HG03103 (cell line): ENCODE measurements at regions not wholly inside any gene's neighbourhood (a gene's known extent, or its start where the extent isn't known, plus 50 kb on each side); places are given as distances from the start of the nearest gene placed in this dataset.

Experiments used
- ATAC-seq: cut with Tn5 transposase; IDR thresholded peaks from one replicate; pipeline ENCODE4 v1.9.1; 2021; ENCODE audit warnings: low read depth; ENCODE audit not compliant: unreplicated experiment

DNA sequence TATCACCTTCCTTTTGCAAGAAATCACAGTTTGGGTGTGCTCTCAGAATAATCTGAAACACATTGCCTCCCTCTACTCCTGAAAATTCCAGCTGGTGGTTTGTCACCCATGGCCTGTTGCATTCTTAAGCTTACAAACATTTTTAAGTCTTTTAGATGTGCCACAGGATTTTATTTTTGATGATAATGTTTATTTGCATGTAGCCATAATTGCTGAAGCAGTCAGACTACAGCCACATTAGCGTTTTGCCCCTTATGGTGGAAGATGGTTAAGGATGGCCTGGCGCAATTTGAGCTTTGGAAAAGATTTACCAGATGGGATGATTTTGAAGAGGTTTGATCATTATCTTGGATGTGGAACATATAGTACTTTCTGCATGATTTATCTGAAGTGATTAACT lies 439.5 kb downstream of the MEIS1 start:
- no peak for ATAC-seq

- ATAC-seq = no peak
These were observed 441.1 kb downstream of the MEIS1 start for GRCh38 chr2:66875941-66876462.

DNA sequence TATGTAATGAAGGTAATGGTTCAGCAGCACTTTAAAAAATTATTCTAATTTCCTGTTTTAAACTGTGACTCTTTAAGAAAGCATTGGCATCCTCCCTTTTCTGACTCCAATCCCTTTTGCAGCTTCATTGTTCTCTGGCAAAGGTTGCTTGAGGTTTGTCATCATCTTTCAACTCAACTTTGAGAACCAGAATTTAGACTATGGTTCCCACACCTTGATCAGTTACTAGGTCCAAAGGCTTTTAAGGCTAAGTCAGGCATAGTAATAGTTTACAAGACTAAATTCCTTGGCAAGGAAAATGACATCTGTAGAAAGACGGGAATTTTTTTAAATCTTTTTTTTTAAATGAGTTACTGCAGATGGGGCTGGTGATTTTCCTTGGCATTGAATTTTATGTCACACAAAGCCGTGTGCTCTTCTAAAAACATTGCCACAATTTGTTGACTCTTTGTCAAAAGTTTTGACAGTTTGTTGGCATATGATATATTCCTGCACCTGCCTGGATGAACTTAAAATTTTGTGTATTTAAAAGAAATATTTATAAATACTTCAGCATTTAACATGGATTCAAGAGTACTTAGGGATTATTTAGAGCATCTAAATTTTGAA lies 451.0 kb downstream of the MEIS1 start:
- ATAC-seq = no peak

- no peak for ATAC-seq
These were observed 453.3 kb downstream of the MEIS1 start for GRCh38 chr2:66888246-66888645.

GRCh38 chr2:66888791-66889631 lies 454.1 kb downstream of the MEIS1 start:
- ATAC-seq = no peak

GRCh38 chr2:66889632-66889882 lies 454.6 kb downstream of the MEIS1 start:
- no peak for ATAC-seq

DNA sequence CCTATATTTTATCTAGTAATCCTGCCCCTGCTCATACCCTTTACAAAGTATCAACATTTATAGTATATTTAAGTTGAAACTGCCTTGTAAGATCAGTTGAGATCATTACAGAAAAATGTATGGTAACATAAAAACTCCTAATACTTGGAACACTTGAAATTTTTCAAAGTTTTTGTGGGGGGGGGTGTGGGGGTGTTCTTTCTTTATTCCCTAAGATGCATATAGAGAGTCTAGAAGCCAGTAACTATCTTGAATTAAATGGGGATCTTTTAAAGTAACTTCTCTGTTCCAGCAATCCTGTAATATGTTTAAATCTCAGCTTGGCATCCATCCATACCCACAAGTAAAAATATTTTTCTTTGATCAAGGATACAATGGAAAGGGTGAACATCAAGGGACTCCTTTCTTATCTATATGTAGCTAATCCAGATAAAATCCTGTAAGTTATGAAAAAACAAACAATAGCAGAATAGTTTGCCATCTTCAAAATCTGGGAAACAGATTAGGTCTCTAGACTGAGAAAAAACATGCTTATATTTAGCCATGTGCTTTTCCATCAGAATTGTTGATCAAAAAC lies 455.3 kb downstream of the MEIS1 start:
- ATAC-seq = no peak

GRCh38 chr2:66895206-66895605 lies 460.3 kb downstream of the MEIS1 start:
- ATAC-seq = no peak

GRCh38 chr2:66896131-66896530 lies 461.2 kb downstream of the MEIS1 start:
- no peak for ATAC-seq

GRCh38 chr2:66897181-66897580 lies 462.3 kb downstream of the MEIS1 start:
- no peak for ATAC-seq

DNA sequence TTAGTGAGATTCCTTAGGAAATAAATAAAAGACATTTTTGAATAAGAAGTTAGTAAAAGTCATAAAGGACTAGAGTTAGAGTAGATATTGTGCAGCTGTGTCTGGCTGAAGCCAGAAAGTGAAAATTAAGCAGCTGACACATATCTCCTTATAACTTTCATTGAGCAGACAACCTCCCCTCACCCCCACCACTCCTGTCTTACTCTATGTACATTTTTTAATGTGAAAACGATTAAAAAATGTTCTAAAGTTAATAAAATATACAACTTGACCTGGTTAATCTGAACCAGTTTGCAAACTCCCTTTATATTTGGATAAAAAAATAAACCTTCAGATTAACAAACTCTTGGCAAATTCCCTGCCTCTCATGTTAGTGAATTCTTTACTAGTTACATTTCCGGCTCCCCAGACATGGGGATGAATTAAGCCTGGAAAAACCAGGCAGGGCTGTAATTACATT lies 462.8 kb downstream of the MEIS1 start:
- ATAC-seq = no peak

- ATAC-seq = no peak
These were observed 464.2 kb downstream of the MEIS1 start for GRCh38 chr2:66899109-66899508.

DNA sequence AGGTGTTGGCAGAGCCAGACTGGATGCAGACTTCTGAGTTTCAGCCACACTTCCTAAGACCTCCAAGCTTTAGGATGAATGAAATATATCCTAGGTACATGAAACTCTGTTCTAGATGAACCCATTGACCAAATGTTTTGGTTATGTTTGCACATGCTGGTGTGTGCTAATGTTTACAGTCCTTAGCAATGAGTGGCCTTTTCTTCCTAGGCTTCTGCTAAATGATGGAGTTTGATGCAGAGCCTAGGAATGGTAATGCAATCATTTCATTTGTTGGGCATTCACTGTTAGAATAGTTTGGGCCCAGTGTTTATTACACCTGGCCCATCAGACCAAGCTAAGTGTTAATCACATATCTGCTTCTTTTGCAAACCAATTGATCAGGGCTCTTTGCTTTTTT lies 464.7 kb downstream of the MEIS1 start:
- no peak for ATAC-seq

DNA sequence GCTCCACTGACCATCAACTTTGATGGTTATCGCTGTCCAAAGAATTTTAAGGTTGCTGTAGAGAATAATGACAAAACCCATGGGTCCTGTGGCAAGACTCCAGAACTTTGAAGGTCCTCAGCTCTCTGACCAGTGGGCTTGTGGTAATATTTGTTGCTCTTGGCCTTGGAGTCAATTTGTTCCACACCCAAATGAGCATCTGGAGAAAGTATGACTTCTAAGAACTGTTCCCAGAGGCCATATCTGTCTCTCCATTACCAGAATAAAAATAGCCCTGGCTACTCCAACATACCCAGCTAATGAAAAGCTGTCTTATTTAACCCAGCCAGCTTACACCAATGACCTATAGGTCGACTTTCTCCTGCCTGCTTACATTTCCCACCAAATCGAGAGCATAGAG lies 466.4 kb downstream of the MEIS1 start:
- no peak for ATAC-seq

DNA sequence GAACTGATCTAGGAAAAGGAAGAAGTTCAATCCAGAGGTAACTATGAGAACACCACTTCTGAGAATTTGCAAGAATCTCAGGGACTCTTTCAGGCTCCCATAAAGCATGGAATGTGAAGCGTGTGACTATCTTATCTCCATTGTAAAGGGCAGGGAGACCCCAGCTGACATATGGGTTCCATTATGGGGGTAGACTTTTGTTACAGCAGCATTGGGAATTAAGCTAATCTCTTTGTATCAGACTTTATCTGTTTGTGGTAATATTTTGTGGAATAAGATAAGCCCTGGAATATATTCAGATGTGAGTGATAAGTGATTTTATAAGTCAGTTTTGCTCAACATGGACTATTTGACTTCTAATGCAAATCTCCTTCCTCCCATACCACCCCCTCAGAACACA lies 468.3 kb downstream of the MEIS1 start:
- no peak for ATAC-seq

DNA sequence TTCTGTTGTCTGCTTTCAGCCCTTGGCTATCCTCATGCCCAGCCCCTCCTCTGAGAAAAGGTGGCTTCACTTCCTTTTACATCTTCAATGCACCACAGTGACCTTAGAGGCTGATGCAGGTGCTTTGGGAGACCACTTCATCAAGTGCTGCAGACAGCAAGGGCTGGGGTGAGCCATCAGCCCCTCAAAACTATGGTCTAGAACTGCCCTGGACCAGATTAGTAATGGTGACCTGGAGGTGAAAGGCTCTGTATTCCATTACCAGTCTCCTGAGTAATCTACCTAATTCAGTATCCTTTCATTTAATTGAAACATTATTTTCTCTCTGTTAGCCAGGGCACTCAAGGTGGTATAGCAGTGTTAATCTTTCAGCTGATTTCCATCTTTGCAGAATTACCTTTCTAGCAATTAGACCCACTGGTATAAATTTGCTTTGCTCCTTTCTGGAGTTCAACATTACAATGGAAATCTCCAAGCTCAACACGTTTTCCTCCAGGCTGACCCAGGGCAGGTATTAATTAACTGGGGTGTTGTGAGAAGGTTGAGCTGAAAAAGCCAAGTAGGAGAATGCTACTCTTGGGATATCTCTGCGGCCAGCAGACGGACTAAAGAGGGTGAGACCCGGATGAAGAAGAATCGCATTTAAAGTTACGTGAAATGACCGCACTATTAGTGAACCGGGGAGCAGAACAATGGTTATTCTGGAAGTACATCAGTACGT lies 469.0 kb downstream of the MEIS1 start:
- ATAC-seq = no peak

- ATAC-seq = no peak
These were observed 480.3 kb downstream of the MEIS1 start for GRCh38 chr2:66915237-66915636.

- no peak for ATAC-seq
These were observed 477.8 kb upstream of the ETAA1 start for GRCh38 chr2:66919286-66919685.

- no peak for ATAC-seq
These were observed 476.7 kb upstream of the ETAA1 start for GRCh38 chr2:66920415-66920814.

DNA sequence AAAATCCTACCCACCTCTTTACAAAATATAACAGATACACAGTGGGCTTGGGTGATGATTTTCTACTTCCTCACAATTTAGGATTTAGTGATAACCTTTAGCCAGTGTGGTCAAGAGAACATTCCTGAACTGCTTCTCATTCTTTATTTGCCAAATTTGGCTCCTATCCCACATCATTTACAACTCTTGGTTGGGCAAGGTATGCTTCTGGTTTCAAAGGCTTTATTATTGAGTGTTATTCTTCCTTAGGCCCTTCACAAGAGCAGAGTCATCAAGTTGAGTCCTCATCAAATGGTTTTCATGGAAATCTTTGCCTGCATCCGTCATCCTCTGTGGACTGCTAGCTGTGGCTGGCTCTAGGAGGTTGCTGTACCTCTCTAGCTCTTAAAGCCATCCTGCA lies 472.0 kb upstream of the ETAA1 start:
- no peak for ATAC-seq

GRCh38 chr2:66926594-66927112 lies 470.5 kb upstream of the ETAA1 start:
- no peak for ATAC-seq
